HepG2 (cell line): ENCODE measurements at regions not wholly inside any gene's neighbourhood (a gene's known extent, or its start where the extent isn't known, plus 50 kb on each side); places are given as distances from the start of the nearest gene placed in this dataset.

Source experiments
- ATAD3A ChIP-seq: sonication (generic); formaldehyde crosslinking; IDR thresholded peaks from 2 replicates; pipeline ENCODE4 v1.4.0; 2020; ENCODE audit warnings: missing genetic modification reagents
- DNMT1 ChIP-seq: sonication (generic); formaldehyde crosslinking; IDR thresholded peaks from 2 replicates; pipeline ENCODE4 v1.5.1; 2020; ENCODE audit warnings: mild to moderate bottlenecking, missing genetic modification reagents
- PTBP1 ChIP-seq: fragments of 200-400 bp; formaldehyde crosslinking; IDR thresholded peaks from 2 replicates; pipeline ENCODE4 v1.6.1; 2018; ENCODE audit warnings: low read length, low read depth; ENCODE audit not compliant: poor library complexity, severe bottlenecking
- RCOR2 ChIP-seq: IDR thresholded peaks from 2 replicates; pipeline ENCODE4 v1.6.1; 2016; ENCODE audit warnings: missing biosample characterization, missing genetic modification reagents
- REL ChIP-seq: sonication (generic); formaldehyde crosslinking; conservative IDR thresholded peaks from 2 replicates; pipeline ENCODE4 v1.8.0; 2022; ENCODE audit warnings: mild to moderate bottlenecking, missing genetic modification reagents, moderate library complexity
- RFXAP ChIP-seq: sonication (generic); formaldehyde crosslinking; IDR thresholded peaks from 2 replicates; pipeline ENCODE4 v1.4.0; 2020; ENCODE audit warnings: missing genetic modification reagents, borderline replicate concordance
- STAT5B ChIP-seq: sonication (generic); formaldehyde crosslinking; IDR thresholded peaks from 2 replicates; pipeline ENCODE4 v1.4.0; 2020; ENCODE audit warnings: missing genetic modification reagents
- TBX3 ChIP-seq: fragments of 450-650 bp; IDR thresholded peaks from 2 replicates; pipeline ENCODE4 v1.6.1; 2017; ENCODE audit warnings: antibody characterized with exemption, mild to moderate bottlenecking, inconsistent platforms, borderline replicate concordance
- XRCC5 ChIP-seq: fragments of 200-400 bp; formaldehyde crosslinking; optimal IDR thresholded peaks from 2 replicates; pipeline ENCODE3; 2017; ENCODE audit warnings: mild to moderate bottlenecking, low read length
- YEATS4 ChIP-seq: sonication (generic); formaldehyde crosslinking; IDR thresholded peaks from 2 replicates; pipeline ENCODE4 v1.4.0; 2020; ENCODE audit warnings: missing genetic modification reagents, borderline replicate concordance
- ZBTB7A ChIP-seq: sonication (generic); formaldehyde crosslinking; IDR thresholded peaks from 2 replicates; pipeline ENCODE4 v1.8.0; 2022; ENCODE audit warnings: mild to moderate bottlenecking, missing genetic modification reagents
- ZKSCAN8 ChIP-seq: IDR thresholded peaks from 2 replicates; pipeline ENCODE4 v1.6.1; 2016; ENCODE audit warnings: borderline replicate concordance, missing genetic modification reagents, missing compliant biosample characterization
- ZNF367 ChIP-seq: sonication (generic); formaldehyde crosslinking; IDR thresholded peaks from 2 replicates; pipeline ENCODE4 v1.4.0; 2020; ENCODE audit warnings: missing genetic modification reagents, borderline replicate concordance
- ZNF382 ChIP-seq: sonication (generic); formaldehyde crosslinking; IDR thresholded peaks from 2 replicates; pipeline ENCODE4 v1.5.0; 2020; ENCODE audit warnings: missing genetic modification reagents, mild to moderate bottlenecking, borderline replicate concordance
- ZNF550 ChIP-seq: sonication (generic); formaldehyde crosslinking; IDR thresholded peaks from 2 replicates; pipeline ENCODE4 v1.4.0; 2020; ENCODE audit warnings: mild to moderate bottlenecking, missing genetic modification reagents, borderline replicate concordance
- ZNF850 ChIP-seq: sonication (generic); formaldehyde crosslinking; conservative IDR thresholded peaks from 2 replicates; pipeline ENCODE4 v1.9.0; 2021; ENCODE audit warnings: mild to moderate bottlenecking, missing genetic modification reagents
- TF ChIP-seq, protein P1 (sequence below): sonication (generic); formaldehyde crosslinking; IDR thresholded peaks from 2 replicates; pipeline ENCODE4 v1.9.0; 2021; ENCODE audit warnings: mild to moderate bottlenecking, missing genetic modification reagents
- TF ChIP-seq, protein P2 (sequence below): sonication (generic); formaldehyde crosslinking; IDR thresholded peaks from 2 replicates; pipeline ENCODE4 v1.4.0; 2020; ENCODE audit warnings: missing genetic modification reagents, borderline replicate concordance
- TF ChIP-seq, protein P3 (sequence below): sonication (generic); formaldehyde crosslinking; IDR thresholded peaks from 2 replicates; pipeline ENCODE4 v1.4.0; 2020; ENCODE audit warnings: missing genetic modification reagents
- TF ChIP-seq, protein P4 (sequence below): IDR thresholded peaks from 2 replicates; pipeline ENCODE4 v1.6.1; 2016; ENCODE audit warnings: control low read depth
- TF ChIP-seq, protein P5 (sequence below): sonication (generic); formaldehyde crosslinking; IDR thresholded peaks from 2 replicates; pipeline ENCODE4 v1.4.0; 2020; ENCODE audit warnings: mild to moderate bottlenecking, missing genetic modification reagents

DNA sequence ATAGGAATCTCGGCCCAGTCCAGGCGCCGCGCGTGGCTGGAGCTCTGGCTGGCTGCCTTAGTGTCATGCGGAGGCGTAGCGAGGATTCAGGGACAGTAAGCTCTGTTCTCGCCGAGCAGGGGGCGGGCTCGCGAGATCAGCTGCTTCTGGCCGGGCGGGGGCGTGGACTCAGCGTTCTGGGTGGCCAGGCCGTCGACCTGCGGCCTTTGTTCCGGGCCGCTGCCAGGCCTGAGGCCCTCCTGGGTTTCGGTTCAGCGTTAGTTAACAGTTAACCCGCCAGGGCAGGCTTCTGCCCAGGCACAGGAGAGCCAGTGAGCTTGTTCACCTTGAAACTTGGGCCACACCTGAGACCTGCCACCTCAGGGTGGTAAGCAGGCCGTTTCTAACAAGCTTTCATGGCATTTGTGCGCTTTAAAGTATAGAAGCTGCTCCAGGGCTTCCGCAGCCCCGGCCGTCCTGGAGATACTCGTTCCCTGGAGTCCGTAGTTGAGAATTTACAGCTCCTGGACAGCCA is 332.2 kb upstream of the SGCG start (continued):
- TF ChIP-seq, protein P1, sequence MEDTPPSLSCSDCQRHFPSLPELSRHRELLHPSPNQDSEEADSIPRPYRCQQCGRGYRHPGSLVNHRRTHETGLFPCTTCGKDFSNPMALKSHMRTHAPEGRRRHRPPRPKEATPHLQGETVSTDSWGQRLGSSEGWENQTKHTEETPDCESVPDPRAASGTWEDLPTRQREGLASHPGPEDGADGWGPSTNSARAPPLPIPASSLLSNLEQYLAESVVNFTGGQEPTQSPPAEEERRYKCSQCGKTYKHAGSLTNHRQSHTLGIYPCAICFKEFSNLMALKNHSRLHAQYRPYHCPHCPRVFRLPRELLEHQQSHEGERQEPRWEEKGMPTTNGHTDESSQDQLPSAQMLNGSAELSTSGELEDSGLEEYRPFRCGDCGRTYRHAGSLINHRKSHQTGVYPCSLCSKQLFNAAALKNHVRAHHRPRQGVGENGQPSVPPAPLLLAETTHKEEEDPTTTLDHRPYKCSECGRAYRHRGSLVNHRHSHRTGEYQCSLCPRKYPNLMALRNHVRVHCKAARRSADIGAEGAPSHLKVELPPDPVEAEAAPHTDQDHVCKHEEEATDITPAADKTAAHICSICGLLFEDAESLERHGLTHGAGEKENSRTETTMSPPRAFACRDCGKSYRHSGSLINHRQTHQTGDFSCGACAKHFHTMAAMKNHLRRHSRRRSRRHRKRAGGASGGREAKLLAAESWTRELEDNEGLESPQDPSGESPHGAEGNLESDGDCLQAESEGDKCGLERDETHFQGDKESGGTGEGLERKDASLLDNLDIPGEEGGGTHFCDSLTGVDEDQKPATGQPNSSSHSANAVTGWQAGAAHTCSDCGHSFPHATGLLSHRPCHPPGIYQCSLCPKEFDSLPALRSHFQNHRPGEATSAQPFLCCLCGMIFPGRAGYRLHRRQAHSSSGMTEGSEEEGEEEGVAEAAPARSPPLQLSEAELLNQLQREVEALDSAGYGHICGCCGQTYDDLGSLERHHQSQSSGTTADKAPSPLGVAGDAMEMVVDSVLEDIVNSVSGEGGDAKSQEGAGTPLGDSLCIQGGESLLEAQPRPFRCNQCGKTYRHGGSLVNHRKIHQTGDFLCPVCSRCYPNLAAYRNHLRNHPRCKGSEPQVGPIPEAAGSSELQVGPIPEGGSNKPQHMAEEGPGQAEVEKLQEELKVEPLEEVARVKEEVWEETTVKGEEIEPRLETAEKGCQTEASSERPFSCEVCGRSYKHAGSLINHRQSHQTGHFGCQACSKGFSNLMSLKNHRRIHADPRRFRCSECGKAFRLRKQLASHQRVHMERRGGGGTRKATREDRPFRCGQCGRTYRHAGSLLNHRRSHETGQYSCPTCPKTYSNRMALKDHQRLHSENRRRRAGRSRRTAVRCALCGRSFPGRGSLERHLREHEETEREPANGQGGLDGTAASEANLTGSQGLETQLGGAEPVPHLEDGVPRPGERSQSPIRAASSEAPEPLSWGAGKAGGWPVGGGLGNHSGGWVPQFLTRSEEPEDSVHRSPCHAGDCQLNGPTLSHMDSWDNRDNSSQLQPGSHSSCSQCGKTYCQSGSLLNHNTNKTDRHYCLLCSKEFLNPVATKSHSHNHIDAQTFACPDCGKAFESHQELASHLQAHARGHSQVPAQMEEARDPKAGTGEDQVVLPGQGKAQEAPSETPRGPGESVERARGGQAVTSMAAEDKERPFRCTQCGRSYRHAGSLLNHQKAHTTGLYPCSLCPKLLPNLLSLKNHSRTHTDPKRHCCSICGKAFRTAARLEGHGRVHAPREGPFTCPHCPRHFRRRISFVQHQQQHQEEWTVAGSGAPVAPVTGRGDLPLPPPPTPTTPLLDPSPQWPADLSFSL (CRISPR knock-in tag), result no peak
- TF ChIP-seq TBX3 (no peak), RCOR2 (CRISPR knock-in tag) (no peak), ZNF850 (no peak), PTBP1 (no peak), ZNF550 (no peak), REL (CRISPR knock-in tag) (no peak), ZNF382 (CRISPR knock-in tag) (no peak), ATAD3A (CRISPR knock-in tag) (no peak), ZKSCAN8 (CRISPR knock-in tag) (no peak), XRCC5 (no peak), ZNF367 (CRISPR knock-in tag) (no peak), ZBTB7A (CRISPR knock-in tag) (no peak), STAT5B (no peak), RFXAP (CRISPR knock-in tag) (no peak), YEATS4 (CRISPR knock-in tag) (no peak), DNMT1 (CRISPR knock-in tag) (no peak)
- TF ChIP-seq, protein P2, sequence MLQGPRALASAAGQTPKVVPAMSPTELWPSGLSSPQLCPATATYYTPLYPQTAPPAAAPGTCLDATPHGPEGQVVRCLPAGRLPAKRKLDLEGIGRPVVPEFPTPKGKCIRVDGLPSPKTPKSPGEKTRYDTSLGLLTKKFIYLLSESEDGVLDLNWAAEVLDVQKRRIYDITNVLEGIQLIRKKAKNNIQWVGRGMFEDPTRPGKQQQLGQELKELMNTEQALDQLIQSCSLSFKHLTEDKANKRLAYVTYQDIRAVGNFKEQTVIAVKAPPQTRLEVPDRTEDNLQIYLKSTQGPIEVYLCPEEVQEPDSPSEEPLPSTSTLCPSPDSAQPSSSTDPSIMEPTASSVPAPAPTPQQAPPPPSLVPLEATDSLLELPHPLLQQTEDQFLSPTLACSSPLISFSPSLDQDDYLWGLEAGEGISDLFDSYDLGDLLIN, result no peak
- TF ChIP-seq, protein P3, sequence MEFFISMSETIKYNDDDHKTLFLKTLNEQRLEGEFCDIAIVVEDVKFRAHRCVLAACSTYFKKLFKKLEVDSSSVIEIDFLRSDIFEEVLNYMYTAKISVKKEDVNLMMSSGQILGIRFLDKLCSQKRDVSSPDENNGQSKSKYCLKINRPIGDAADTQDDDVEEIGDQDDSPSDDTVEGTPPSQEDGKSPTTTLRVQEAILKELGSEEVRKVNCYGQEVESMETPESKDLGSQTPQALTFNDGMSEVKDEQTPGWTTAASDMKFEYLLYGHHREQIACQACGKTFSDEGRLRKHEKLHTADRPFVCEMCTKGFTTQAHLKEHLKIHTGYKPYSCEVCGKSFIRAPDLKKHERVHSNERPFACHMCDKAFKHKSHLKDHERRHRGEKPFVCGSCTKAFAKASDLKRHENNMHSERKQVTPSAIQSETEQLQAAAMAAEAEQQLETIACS, result no peak
- TF ChIP-seq, protein P4, sequence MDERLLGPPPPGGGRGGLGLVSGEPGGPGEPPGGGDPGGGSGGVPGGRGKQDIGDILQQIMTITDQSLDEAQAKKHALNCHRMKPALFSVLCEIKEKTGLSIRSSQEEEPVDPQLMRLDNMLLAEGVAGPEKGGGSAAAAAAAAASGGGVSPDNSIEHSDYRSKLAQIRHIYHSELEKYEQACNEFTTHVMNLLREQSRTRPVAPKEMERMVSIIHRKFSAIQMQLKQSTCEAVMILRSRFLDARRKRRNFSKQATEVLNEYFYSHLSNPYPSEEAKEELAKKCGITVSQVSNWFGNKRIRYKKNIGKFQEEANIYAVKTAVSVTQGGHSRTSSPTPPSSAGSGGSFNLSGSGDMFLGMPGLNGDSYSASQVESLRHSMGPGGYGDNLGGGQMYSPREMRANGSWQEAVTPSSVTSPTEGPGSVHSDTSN (CRISPR knock-in tag), result no peak
- TF ChIP-seq, protein P5, sequence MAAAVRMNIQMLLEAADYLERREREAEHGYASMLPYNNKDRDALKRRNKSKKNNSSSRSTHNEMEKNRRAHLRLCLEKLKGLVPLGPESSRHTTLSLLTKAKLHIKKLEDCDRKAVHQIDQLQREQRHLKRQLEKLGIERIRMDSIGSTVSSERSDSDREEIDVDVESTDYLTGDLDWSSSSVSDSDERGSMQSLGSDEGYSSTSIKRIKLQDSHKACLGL (CRISPR knock-in tag), result no peak
